HUDEP-2 (cell line): ENCODE measurements at regions not wholly inside any gene's neighbourhood (a gene's known extent, or its start where the extent isn't known, plus 50 kb on each side); places are given as distances from the start of the nearest gene placed in this dataset.
A peak's percentile ranks its signal among the peaks of the same experiment; 100 is the strongest.

Experiments
- DNase-seq, 76 experiments: peaks; one replicate each; lab custom pipeline; 2025; ENCODE audit not compliant: unreplicated experiment in 76 of 76; lab: John Stamatoyannopoulos, UW

DNA sequence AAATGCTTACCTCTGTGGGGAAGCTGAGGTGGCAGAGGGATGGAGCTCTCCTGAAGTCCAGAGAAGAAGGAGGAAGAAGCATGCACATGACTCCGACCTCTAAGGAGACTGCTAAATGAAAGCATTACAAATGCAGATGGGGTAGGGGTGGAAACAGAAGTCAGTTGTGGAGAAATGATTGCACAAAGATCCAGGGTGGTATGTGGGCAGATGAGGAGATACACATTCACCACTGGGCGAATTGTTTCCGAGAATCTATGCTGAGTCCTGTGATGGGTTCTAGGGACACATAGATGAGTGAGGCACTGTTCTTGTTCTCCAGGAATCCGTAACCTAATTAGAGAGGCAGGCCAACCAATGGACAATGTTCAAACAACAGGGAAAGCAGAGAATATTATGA is 188.9 kb upstream of the ZBED5 start:
- DNase-seq: no peak

GRCh38 chr11:11045156-11045930 is 187.5 kb upstream of the ZBED5 start:
- no peak for DNase-seq

DNA sequence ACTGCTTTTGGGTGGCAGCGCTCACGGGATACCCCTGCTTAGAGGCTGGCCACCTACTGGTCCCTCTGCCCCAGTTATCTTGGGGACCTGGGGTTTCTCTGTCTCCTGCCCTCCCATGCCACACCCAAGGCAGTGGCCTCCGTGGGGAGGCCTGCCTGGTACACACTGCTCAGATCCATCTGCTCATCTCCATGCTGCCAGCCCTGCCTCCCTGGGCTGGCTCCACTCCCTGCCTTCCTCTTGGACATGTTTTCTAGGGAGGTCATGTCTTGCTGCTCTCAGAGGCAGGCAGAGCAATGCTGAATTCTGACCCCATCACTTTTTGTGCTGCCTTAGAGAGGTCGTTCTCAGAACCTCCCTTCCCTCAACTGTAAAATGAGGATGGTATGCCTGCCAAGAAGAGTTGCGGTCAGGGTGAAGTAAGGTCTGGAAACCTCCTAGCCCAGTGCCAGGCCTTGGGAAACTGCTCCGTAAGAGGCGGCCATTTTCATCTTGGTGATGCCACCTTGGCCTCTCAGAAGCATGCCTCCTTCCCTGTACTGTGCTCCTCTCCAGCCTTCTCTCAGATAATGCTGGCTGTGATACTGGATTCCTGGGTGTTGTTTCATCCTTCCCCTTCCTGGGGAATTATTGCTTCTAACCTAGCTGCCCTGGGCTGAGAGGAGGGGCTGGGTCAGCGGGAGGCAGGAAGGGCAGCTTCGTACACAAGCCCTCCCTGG is 186.4 kb upstream of the ZBED5 start:
- DNase-seq: no peak

DNA sequence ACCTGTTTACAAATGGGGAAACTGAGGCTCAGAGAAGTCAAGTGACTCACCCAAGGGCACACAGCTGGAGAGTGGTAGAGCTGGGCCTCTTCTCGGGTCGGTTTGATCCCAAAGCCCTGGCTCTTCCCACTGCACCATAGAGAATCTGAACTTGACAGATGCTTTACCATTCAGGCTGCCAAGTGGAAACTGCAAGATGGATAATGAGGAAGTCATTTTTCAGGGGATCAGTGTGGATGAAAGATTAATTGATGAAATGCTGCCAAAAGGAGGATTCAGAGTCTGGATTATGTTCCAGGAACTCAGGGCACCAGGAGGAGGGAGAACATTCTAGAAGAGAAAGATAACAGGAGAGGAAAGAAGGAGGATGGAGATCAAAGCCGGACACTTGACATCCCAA is 185.9 kb upstream of the ZBED5 start:
- DNase-seq: no peak

- DNase-seq: no peak
Measured at GRCh38 chr11:11039208-11039965, 181.5 kb upstream of the ZBED5 start.

DNA sequence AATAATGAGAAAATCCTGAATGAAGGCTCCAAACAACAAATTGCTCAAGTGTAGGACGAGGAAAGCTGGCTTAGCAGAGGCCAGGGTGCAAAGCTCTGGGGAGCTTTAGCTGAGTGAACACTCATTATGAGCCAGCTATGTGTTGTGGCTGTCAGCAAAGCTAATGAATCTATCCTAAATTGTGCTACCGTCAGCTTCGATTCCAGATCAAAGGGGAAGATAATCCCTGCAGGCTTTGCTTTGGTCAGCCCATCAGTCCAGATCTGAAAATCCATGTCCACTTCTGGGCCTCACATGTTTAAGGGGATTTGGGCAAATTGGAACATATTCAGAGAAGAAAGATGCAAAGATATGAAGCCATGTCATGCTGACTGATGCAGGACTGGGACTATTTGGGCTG is 180.9 kb upstream of the ZBED5 start:
- DNase-seq: no peak

- DNase-seq: no peak
Measured at GRCh38 chr11:11038352-11038751, 180.5 kb upstream of the ZBED5 start.

- peak in 19 of 76 experiments; percentile 2 to 50 (median 23) for DNase-seq
Measured at GRCh38 chr11:11036848-11037732, 179.2 kb upstream of the ZBED5 start.

- DNase-seq: no peak
Measured at GRCh38 chr11:11036185-11036847, 178.5 kb upstream of the ZBED5 start.

DNA sequence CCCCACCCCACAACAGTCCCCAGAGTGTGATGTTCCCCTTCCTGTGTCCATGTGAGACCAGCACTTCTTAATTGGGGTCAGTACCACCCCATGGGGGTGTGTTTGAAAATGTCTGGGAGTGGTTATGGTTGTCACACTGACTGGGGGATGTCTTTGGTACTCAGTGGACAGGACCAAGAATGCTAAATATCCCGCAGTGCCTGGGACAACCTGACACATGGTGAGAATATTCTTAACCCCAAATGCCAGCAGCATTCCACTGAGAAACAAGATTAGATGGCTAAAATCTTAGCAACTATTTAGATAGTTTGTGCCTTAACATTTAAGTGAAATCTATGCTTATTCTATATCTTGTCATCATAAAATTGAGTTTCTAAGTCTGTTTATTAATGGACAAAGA is 177.5 kb upstream of the ZBED5 start:
- no peak for DNase-seq

DNA sequence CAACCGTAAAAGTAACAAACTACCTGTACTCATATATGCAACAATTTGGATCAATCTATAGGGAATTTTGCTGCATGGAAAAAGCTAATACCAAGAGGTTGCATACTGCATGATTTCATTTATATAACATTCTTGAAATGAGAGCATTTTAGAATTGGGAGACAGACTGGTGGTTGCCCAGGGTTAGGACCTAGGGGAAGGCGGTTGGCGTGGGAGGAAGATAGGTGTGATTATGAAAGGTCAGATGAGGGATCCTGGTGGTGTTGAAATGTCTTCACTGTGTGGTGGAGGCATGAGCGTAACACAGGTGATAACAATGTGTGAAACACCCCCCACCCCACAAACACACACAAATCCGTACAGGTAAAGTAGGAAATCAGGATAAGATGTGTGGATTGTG is 176.6 kb upstream of the ZBED5 start:
- DNase-seq: no peak

DNA sequence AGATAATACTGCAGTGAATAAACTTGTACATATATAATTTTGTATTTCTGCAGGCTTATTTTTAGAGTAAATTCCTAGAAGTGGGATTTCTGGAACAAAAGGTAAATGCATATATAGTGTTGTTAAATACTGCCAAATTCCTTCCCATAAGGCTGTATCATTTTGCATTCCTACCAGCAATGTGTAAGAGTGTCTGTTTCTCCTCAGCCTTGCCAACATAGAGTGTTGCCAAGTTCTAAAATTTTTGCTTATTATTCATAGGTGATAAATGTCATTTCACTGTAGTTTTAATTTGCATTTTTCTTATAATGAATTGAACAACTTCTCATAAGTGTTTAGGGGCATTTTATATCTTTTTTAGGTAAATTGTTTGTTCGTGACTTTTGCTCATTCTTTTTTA is 174.2 kb upstream of the ZBED5 start:
- DNase-seq: no peak

DNA sequence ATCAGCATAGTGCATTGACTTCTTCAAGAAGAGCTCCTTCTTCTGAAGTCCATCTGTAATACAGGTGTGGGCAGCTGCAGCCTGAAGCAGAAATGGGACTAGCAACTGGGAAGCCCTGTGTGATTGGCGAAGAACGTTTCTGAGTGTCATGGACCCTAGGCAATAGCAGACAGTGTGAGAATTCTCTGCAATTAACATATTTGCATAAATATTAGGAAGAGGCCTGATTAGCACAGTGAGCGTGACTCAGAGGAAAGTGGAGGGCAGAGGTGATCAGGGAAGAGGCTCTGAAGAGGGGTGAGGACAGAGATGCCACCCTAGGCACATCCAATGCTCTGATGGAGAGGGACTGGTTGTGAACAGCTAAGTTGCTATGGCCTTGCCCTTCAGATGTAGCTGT is 171.2 kb upstream of the ZBED5 start:
- no peak for DNase-seq

DNA sequence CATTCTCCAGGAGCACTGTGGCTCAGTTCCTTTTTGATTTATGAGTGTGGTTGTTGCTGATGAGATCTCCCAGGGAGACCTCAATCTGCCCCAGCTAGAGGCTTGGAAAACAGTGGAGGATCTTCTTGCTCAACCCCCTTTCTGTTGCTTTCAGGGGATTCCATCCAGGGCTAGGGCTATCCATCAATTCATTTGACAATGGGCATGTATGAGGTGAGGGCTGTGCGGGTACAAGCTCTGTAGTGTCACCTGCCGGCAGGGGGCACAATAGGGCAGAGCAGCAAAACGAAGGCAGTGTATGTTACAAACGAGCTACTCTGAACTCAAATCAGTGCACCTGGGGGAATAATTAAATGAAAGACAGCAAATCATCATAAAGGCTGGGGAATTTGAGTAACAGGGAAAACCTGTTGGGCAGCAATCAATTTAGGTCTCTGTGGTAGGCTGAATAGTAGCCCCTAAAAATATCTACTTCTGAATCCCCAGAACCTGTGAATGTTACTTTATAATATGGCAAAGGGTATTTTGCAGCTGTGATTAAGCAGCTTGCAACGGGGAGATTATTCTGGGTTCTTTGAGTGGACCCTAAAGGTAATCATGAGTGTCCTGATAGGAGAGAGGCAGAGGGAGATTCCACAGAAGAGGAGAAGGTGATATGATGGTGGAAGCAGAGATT is 170.3 kb upstream of the ZBED5 start:
- DNase-seq: peak in 50 of 76 experiments; percentile 6 to 67 (median 34)

GRCh38 chr11:11027288-11027687 is 169.4 kb upstream of the ZBED5 start:
- no peak for DNase-seq

GRCh38 chr11:11025087-11025486 is 167.2 kb upstream of the ZBED5 start:
- DNase-seq: no peak

- DNase-seq: peak in 7 of 76 experiments; percentile 5 to 25 (median 8)
Measured at GRCh38 chr11:11022125-11022730, 164.4 kb upstream of the ZBED5 start.

DNA sequence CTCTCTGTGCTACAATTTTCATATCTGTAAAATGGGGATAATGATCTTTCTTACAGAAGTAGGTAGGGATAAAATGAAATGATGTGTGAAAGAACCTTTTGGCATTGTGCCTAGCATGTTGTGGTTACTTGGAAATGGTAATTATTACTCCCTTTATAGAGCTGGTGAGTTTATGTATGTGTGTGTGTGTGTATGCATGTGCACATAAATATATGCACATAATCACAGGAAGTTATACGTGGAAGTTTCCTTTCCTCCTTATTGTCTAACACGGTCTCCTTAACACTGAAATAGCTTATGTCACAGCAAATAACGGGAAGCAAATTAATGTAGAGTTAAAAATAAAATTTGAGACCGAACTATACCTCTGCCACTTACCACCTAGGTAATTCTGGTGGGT is 163.7 kb upstream of the ZBED5 start:
- DNase-seq: no peak

DNA sequence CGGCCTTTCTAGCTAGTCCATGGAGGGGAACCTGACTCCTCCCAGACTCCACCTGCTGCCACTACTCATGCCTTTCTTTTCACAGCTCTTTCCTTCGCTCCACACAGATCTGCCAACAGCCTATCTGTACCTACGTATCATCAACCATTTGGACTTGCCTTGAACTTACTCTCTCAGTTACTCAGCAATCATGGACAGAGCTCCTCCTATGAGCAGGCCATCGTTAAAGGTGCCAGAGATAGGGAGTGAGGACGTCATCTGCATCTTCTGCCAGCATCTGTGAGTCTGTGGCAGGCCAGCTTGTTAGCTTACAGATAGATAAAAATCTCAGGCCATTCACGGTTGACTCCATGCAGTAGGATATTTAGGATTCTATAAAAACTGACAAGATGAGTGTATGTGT is 162.9 kb upstream of the ZBED5 start:
- peak in 8 of 76 experiments; percentile 3 to 43 (median 15) for DNase-seq
